Rectal smooth muscle tissue (tissue), 1 donor: ENCODE measurements at regions not wholly inside any gene's neighbourhood (a gene's known extent, or its start where the extent isn't known, plus 50 kb on each side); places are given as distances from the start of the nearest gene placed in this dataset.

Source experiments
- H3K27ac ChIP-seq: one replicate; pipeline ENCODE4 v1.7.0; 2013; ENCODE audit warnings: low read depth, low read length, inconsistent platforms
- H3K27me3 ChIP-seq: one replicate; pipeline ENCODE4 v1.7.0; 2013; ENCODE audit warnings: low read length; ENCODE audit not compliant: control insufficient read depth, insufficient read depth
- H3K36me3 ChIP-seq: one replicate; pipeline ENCODE4 v1.7.0; 2013; ENCODE audit warnings: low read length; ENCODE audit not compliant: control insufficient read depth, insufficient read depth
- H3K4me1 ChIP-seq: one replicate; pipeline ENCODE4 v1.7.0; 2013; ENCODE audit warnings: low read length; ENCODE audit not compliant: control insufficient read depth, insufficient read depth
- H3K4me3 ChIP-seq: one replicate; pipeline ENCODE4 v1.7.0; 2013; ENCODE audit warnings: low read length
- H3K9ac ChIP-seq: one replicate; pipeline ENCODE4 v1.7.0; 2013; ENCODE audit warnings: low read length

DNA sequence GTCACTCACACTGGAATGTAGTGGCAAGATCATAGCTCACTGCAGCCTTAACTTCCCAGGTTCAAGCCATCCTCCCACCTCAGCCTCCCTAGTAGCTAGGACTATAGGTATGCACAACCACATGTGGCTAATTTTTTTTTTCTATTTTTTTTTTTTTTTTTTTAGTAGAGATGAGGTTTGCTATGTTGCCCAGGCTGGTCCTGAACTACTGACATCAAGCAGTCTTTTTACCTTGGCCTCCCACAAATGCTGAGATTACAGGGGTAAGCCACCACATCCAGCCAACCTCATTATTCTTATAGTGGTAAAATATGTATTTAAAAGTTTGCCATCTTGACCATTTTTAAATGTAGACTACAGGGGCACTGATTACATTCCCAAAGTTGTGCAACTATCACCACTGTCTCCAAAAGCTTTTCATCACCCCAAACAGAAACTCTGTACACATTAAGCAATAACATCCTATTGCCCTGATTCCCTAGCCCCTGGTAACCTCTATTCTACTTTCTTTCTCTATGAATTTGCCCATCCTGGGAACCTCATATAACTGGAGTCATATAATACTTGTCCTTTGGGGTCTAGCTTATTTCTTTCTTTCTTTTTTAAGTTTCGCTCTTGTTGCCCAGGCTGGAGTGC is 268.0 kb upstream of the JARID2 start:
- Histone ChIP-seq H3K36me3 (no peaks in the 10 kb centered on the region), H3K4me1 (no peaks in the 10 kb centered on the region), H3K9ac (no peak overlapping the region), H3K4me3 (no peak overlapping the region), H3K27me3 (no peaks in the 10 kb centered on the region), H3K27ac (no peak overlapping the region)

DNA sequence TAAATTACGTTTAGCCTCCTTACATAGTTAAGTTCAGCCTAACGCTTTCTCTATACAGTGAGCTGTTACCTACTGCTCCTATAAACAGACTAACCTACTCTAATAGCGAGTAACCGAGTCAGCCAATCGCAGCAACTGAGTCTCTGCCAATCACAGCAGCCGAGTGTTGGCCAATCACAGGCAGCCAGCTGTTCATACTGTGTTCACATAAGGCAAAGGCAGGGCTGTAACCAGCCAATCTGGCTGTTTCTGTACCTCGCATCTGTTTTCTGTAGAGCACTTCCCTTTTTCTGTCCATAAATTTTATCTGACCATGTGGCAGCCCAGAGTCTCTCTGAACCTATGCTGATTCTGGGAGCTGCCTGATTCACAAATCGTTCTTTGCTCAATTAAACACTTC is 263.9 kb upstream of the JARID2 start:
- no peaks in the 10 kb centered on the region for H3K4me1 ChIP-seq
- H3K4me3 ChIP-seq: no peak overlapping the region
- no peaks in the 10 kb centered on the region for H3K27me3 ChIP-seq
- no peak overlapping the region for H3K27ac ChIP-seq
- no peaks in the 10 kb centered on the region for H3K36me3 ChIP-seq
- no peak overlapping the region for H3K9ac ChIP-seq

DNA sequence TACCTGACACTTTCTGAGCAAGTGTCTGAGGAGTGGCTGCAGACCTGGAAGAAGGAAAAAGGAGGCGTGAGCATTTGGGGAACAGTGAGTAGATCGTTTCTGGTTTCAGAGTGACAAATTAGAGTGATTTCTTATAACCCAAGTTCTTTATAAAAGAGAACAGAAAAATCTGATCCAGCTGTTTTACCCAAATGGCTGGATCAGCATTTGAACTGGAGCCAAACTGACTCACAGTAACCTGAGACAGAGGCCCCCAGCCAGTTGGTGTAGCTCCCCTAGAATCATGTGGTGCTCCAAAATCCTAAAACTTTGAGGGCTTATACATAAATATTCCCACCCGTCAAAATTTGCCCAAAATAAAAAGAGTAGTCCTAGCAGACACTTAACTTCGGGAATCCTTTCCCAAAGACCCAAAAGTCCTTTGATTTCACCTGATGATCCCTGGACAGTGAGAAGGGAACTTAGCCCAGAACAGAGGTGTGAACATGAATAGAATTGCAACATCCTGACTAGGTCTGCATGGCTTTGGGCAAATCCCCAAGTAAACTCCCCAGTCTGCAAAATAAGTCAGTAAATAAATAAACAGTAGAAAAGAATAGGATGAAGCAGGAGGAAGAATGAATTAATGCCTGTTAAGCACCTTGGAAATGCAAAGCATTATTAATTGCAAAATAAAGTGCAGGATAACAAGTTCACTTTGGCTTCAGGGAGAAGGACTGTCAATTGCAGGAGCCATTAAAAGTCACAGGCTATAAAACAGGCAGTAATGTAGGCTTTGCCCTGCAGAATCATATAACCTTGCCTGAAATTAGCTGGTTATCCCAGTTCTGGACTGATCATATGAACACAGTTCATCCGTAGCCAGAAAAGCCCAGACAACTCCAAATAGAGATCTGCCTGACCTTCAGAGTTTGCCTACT is 262.0 kb upstream of the JARID2 start:
- no peaks in the 10 kb centered on the region for H3K36me3 ChIP-seq
- H3K27me3 ChIP-seq: no peaks in the 10 kb centered on the region
- no peak overlapping the region for H3K4me3 ChIP-seq
- no peak overlapping the region for H3K9ac ChIP-seq
- H3K27ac ChIP-seq: no peak overlapping the region
- no peaks in the 10 kb centered on the region for H3K4me1 ChIP-seq

GRCh38 chr6:14984519-14984853 is 261.4 kb upstream of the JARID2 start:
- no peaks in the 10 kb centered on the region for H3K36me3 ChIP-seq
- no peak overlapping the region for H3K27ac ChIP-seq
- no peaks in the 10 kb centered on the region for H3K27me3 ChIP-seq
- H3K4me1 ChIP-seq: no peaks in the 10 kb centered on the region
- peak overlapping the region; percentile 45 for H3K4me3 ChIP-seq
- no peak overlapping the region for H3K9ac ChIP-seq

- Histone ChIP-seq H3K27me3 (no peaks in the 10 kb centered on the region), H3K9ac (no peak overlapping the region), H3K4me1 (no peaks in the 10 kb centered on the region), H3K4me3 (no peak overlapping the region), H3K36me3 (no peaks in the 10 kb centered on the region), H3K27ac (no peak overlapping the region)
Measured at GRCh38 chr6:14985366-14985765, 260.5 kb upstream of the JARID2 start.

GRCh38 chr6:14986370-14986769 is 259.5 kb upstream of the JARID2 start:
- Histone ChIP-seq H3K36me3 (no peaks in the 10 kb centered on the region), H3K4me3 (no peak overlapping the region), H3K4me1 (no peaks in the 10 kb centered on the region), H3K27me3 (no peaks in the 10 kb centered on the region), H3K27ac (no peak overlapping the region), H3K9ac (no peak overlapping the region)

GRCh38 chr6:14987490-14987889 is 258.4 kb upstream of the JARID2 start:
- no peaks in the 10 kb centered on the region for H3K4me1 ChIP-seq
- H3K27ac ChIP-seq: no peak overlapping the region
- H3K27me3 ChIP-seq: no peaks in the 10 kb centered on the region
- no peak overlapping the region for H3K9ac ChIP-seq
- H3K36me3 ChIP-seq: no peaks in the 10 kb centered on the region
- no peak overlapping the region for H3K4me3 ChIP-seq

DNA sequence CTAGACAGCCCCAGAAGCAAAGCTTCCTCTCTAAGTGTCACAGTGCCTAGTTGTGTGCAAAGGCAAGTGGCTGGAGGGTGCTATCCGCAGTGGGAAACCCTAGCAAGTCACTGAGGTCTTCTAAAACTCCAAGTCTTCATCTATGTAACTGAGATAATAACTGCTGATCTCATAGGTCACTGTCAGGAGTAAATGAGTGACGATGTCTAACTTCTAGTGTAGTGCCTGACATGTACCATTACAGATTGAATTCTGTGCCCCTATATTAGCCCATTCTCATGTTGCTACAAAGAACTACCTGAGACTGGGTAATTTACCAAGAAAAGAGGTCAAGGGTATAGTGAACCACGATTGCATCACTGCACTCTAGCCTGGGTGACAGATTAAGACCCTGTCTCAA is 253.5 kb upstream of the JARID2 start:
- Histone ChIP-seq H3K4me1 (no peaks in the 10 kb centered on the region), H3K36me3 (no peaks in the 10 kb centered on the region), H3K9ac (no peak overlapping the region), H3K27me3 (no peaks in the 10 kb centered on the region), H3K4me3 (no peak overlapping the region), H3K27ac (no peak overlapping the region)

DNA sequence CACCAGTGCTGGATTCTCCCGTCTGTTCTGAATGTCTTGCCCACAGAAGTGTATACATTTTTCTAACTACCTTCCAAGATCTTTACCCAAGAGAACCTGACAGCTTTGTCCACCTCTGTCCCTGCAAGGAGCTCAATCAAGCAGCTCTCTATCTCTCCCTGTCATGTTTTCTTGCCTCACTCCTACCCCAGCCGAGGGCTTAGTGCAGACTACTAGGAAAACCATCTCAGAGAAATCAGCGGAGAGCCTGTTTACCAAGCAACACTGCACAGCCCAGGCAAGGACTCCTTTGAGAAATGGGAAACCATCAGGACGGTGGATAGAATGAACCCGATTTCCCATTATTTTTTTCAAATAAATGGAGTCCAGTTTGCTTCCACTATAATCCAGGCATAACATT is 250.7 kb upstream of the JARID2 start:
- no peaks in the 10 kb centered on the region for H3K4me1 ChIP-seq
- no peak overlapping the region for H3K9ac ChIP-seq
- no peak overlapping the region for H3K27ac ChIP-seq
- H3K4me3 ChIP-seq: no peak overlapping the region
- no peaks in the 10 kb centered on the region for H3K36me3 ChIP-seq
- H3K27me3 ChIP-seq: no peaks in the 10 kb centered on the region

- no peaks in the 10 kb centered on the region for H3K27me3 ChIP-seq
- H3K36me3 ChIP-seq: no peaks in the 10 kb centered on the region
- H3K4me3 ChIP-seq: no peak overlapping the region
- no peaks in the 10 kb centered on the region for H3K4me1 ChIP-seq
- H3K9ac ChIP-seq: no peak overlapping the region
- no peak overlapping the region for H3K27ac ChIP-seq
Measured at GRCh38 chr6:14995966-14996602, 249.8 kb upstream of the JARID2 start.

GRCh38 chr6:14996892-14997291 is 249.0 kb upstream of the JARID2 start:
- no peak overlapping the region for H3K4me3 ChIP-seq
- H3K36me3 ChIP-seq: no peaks in the 10 kb centered on the region
- H3K9ac ChIP-seq: no peak overlapping the region
- no peaks in the 10 kb centered on the region for H3K4me1 ChIP-seq
- H3K27me3 ChIP-seq: no peaks in the 10 kb centered on the region
- no peak overlapping the region for H3K27ac ChIP-seq

GRCh38 chr6:14997507-14997906 is 248.4 kb upstream of the JARID2 start:
- Histone ChIP-seq H3K9ac (no peak overlapping the region), H3K27me3 (no peaks in the 10 kb centered on the region), H3K4me3 (no peak overlapping the region), H3K27ac (no peak overlapping the region), H3K36me3 (no peaks in the 10 kb centered on the region), H3K4me1 (no peaks in the 10 kb centered on the region)
